ENCODE measurements at regions not wholly inside any gene's neighbourhood (a gene's known extent, or its start where the extent isn't known, plus 50 kb on each side); places are given as distances from the start of the nearest gene placed in this dataset.

GRCh38 chr5:86244153-86244552 is 373.6 kb upstream of the COX7C start:
- H3K9me3 ChIP-seq (replicated peaks; ENCODE audit: control insufficient read depth, insufficient read depth, low read length), result no peaks in the 10 kb centered on the region
- ChIA-PET RAD21 (ENCODE audit: unreplicated experiment) (no interaction called here), CTCF (no interaction called here), POLR2A (no interaction called here), SMC1A (ENCODE audit: uncharacterized antibody, unreplicated experiment) (no interaction called here)
- H3K79me2 ChIP-seq (ENCODE audit: control insufficient read depth, insufficient read depth, low read length), result no peaks in the 10 kb centered on the region
- no peaks in the 10 kb centered on the region for H3K27me3 ChIP-seq (replicated peaks in 1 of 2; ENCODE audit: control insufficient read depth in 2 of 2, insufficient read depth in 2 of 2, low read length in 1 of 2)
- H3K4me2 ChIP-seq (ENCODE audit: control insufficient read depth, insufficient read depth), result no peak overlapping the region
- DNase-seq (ENCODE audit: low read depth, low spot score) (no peak), ATAC-seq (no peak), FAIRE-seq (no peak)
- H3K36me3 ChIP-seq (ENCODE audit: control insufficient read depth in 2 of 2, insufficient read depth in 2 of 2, low read length in 1 of 2), result no peaks in the 10 kb centered on the region
- H3K4me3 ChIP-seq, result no peak overlapping the region
- H3K27ac ChIP-seq (ENCODE audit: control insufficient read depth, insufficient read depth), result no peak overlapping the region
- TF ChIP-seq TCF3 (IDR thresholded peaks at IDR 0.05; ENCODE audit: borderline replicate concordance, insufficient read depth, low read depth, low read length), result no peak
- no peak for TF ChIP-seq PAX5 (IDR thresholded peaks at IDR 0.05; ENCODE audit: borderline replicate concordance, low read depth, low read length)
- TF ChIP-seq JUNB (IDR thresholded peaks at IDR 0.05), result no peak
- TF ChIP-seq ETV6 (conservative IDR thresholded peaks at IDR 0.05 in 1 of 2, IDR thresholded peaks at IDR 0.05 in 1 of 2; ENCODE audit: borderline replicate concordance in 1 of 2, low read depth in 1 of 2), result no peak
- no peak for TF ChIP-seq SMAD1 (IDR thresholded peaks at IDR 0.05; ENCODE audit: low read depth, partially characterized antibody)
- WGBS (ENCODE audit: insufficient coverage, insufficient replicate concordance, low lambda C conversion rate, missing lambda C conversion rate), result 0% methylated on average over 1 of the region's 1 CpG
- no peak overlapping the region for H3K9ac ChIP-seq (ENCODE audit: control insufficient read depth, insufficient read depth, low read length)
- intact Hi-C loops (cut with micrococcal nuclease; ENCODE audit: unreplicated experiment) (no loop called here), in situ Hi-C loops (cut with MboI) (no loop called here)
- no peak overlapping the region for H2AFZ ChIP-seq (ENCODE audit: control insufficient read depth, low read depth, low read length)
- no peaks in the 10 kb centered on the region for H3K4me1 ChIP-seq (ENCODE audit: control insufficient read depth, insufficient read depth, low read length)
- BruUV-seq (replicated peaks), result no TSS peak
- H4K20me1 ChIP-seq (ENCODE audit: control insufficient read depth, insufficient read depth), result no peaks in the 10 kb centered on the region

- Histone ChIP-seq H3K4me3 (no peak overlapping the region), H3K4me1 (ENCODE audit: control insufficient read depth, insufficient read depth, low read length) (no peaks in the 10 kb centered on the region), H3K4me2 (ENCODE audit: control insufficient read depth, insufficient read depth) (no peak overlapping the region), H3K79me2 (ENCODE audit: control insufficient read depth, insufficient read depth, low read length) (no peaks in the 10 kb centered on the region), H3K27ac (ENCODE audit: control insufficient read depth, insufficient read depth) (no peak overlapping the region), H3K9ac (ENCODE audit: control insufficient read depth, insufficient read depth, low read length) (no peak overlapping the region), H3K36me3 (ENCODE audit: control insufficient read depth in 2 of 2, insufficient read depth in 2 of 2, low read length in 1 of 2) (no peaks in the 10 kb centered on the region), H3K27me3 (replicated peaks in 1 of 2; ENCODE audit: control insufficient read depth in 2 of 2, insufficient read depth in 2 of 2, low read length in 1 of 2) (no peaks in the 10 kb centered on the region), H2AFZ (ENCODE audit: control insufficient read depth, low read depth, low read length) (no peak overlapping the region), H4K20me1 (ENCODE audit: control insufficient read depth, insufficient read depth) (no peaks in the 10 kb centered on the region), H3K9me3 (replicated peaks; ENCODE audit: control insufficient read depth, insufficient read depth, low read length) (no peaks in the 10 kb centered on the region)
- DNase-seq (ENCODE audit: low read depth, low spot score) (no peak), FAIRE-seq (no peak), ATAC-seq (no peak)
- RAD21 ChIA-PET (ENCODE audit: unreplicated experiment), result no interaction called here
- CTCF ChIA-PET, result no interaction called here
- intact Hi-C loops (cut with micrococcal nuclease; ENCODE audit: unreplicated experiment), result no loop called here
- in situ Hi-C loops (cut with MboI), result no loop called here
- SMC1A ChIA-PET (ENCODE audit: uncharacterized antibody, unreplicated experiment), result no interaction called here
- BruUV-seq (replicated peaks), result no TSS peak
- POLR2A ChIA-PET, result no interaction called here
- TF ChIP-seq NBN (IDR thresholded peaks at IDR 0.05), result no peak
- TF ChIP-seq PAX8 (IDR thresholded peaks at IDR 0.05), result no peak
- no peak for TF ChIP-seq ESRRA (IDR thresholded peaks at IDR 0.05; ENCODE audit: low read length)
- no peak for TF ChIP-seq EP300 (IDR thresholded peaks at IDR 0.05; ENCODE audit: borderline replicate concordance in 1 of 2, control insufficient read depth in 1 of 2, low read depth in 2 of 2, low read length in 2 of 2)
- no peak for TF ChIP-seq CHD4 (IDR thresholded peaks at IDR 0.05)
- no peak for TF ChIP-seq KLF5 (IDR thresholded peaks at IDR 0.05; ENCODE audit: partially characterized antibody)
- no peak for TF ChIP-seq ZNF24 (IDR thresholded peaks at IDR 0.05)
- no peak for TF ChIP-seq ATF2 (IDR thresholded peaks at IDR 0.05; ENCODE audit: low read length)
- TF ChIP-seq REST (IDR thresholded peaks at IDR 0.05; ENCODE audit: low read depth, low read length), result no peak
- no peak for TF ChIP-seq WRNIP1 (IDR thresholded peaks at IDR 0.05; ENCODE audit: borderline replicate concordance, low read depth, low read length)
- TF ChIP-seq RELA (IDR thresholded peaks at IDR 0.05; ENCODE audit: borderline replicate concordance, partially characterized antibody), result no peak
- TF ChIP-seq TCF7 (IDR thresholded peaks at IDR 0.05; ENCODE audit: borderline replicate concordance), result no peak
Measured at GRCh38 chr5:86257871-86258270, 359.9 kb upstream of the COX7C start.
